Stomach (tissue), 8 donors: ENCODE measurements at regions not wholly inside any gene's neighbourhood (a gene's known extent, or its start where the extent isn't known, plus 50 kb on each side); places are given as distances from the start of the nearest gene placed in this dataset.

ENCODE experiments used
- DNase-seq, 2 donors: peaks; one replicate each; pipeline versions ENCODE4 v3.0.0 to v3.0.0-alpha.2; 2013 to 2019
- H3K27ac ChIP-seq, 5 donors: fragments of 200-600 bp in 4 of 5; sonication (generic) in 4 of 5; one replicate each; pipeline ENCODE4 v1.5.1; 2013 to 2019; ENCODE audit warnings: mild to moderate bottlenecking in 1 of 5, moderate library complexity in 1 of 5
- H3K27me3 ChIP-seq, 3 donors: fragments of 200-600 bp; sonication (generic); one replicate each; pipeline ENCODE4 v1.5.1; 2017 to 2019; ENCODE audit warnings: mixed run types in 1 of 3
- H3K36me3 ChIP-seq, 4 donors: fragments of 200-600 bp; sonication (generic); 1 replicate in 3 of 4; 2 replicates in 1 of 4; pipeline ENCODE4 v1.5.1; 2016 to 2019
- H3K4me1 ChIP-seq, 4 donors: fragments of 200-600 bp; sonication (generic); one replicate each; pipeline ENCODE4 v1.5.1; 2016 to 2019
- H3K4me3 ChIP-seq, 4 donors: fragments of 200-600 bp; sonication (generic) in 3 of 4; one replicate each; pipeline ENCODE4 v1.5.1; 2016 to 2019; ENCODE audit warnings: mild to moderate bottlenecking in 1 of 4
- H3K9me3 ChIP-seq, 4 donors: fragments of 200-600 bp; sonication (generic); one replicate each; pipeline ENCODE4 v1.5.1; 2016 to 2019
- EP300 ChIP-seq: sonication (generic); formaldehyde crosslinking; IDR thresholded peaks from one replicate; pipeline ENCODE4 v1.6.1; 2017; ENCODE audit warnings: antibody characterized with exemption
- POLR2A ChIP-seq, 4 donors: fragments of 450-650 bp; IDR thresholded peaks; one replicate each; pipeline ENCODE4 v1.6.1; 2016; ENCODE audit warnings: antibody characterized with exemption in 4 of 4, control low read depth in 2 of 4, mild to moderate bottlenecking in 1 of 4, moderate library complexity in 1 of 4
- POLR2AphosphoS5 ChIP-seq, 3 donors: sonication (generic); formaldehyde crosslinking; IDR thresholded peaks; one replicate each; pipeline ENCODE4 v1.6.1; 2016; ENCODE audit warnings: antibody characterized with exemption in 3 of 3
- WGBS, 5 donors: extraction: QIAGEN DNeasy Blood & Tissue Kit in 3 of 5; methylation state at CpG; one replicate each; pipeline versions ENCODE4 v1.1.5 to v1.1.7; 2013 to 2018; 5-methylcytosine and 5-hydroxymethylcytosine counted together
- intact Hi-C: fragments of 100-400 bp; cut with DNase I; formaldehyde crosslinking; loops from one replicate; pipeline ENCODE4 v1.15.1; 2023; ENCODE audit warnings: low total_unique reads
- TF ChIP-seq, protein P1 (sequence below), 7 experiments: fragments of 450-650 bp in 4 of 7; fragments of 200-600 bp in 3 of 7; sonication (generic) in 3 of 7; IDR thresholded peaks; one replicate each; pipeline ENCODE4 v1.5.1; 2016 to 2019; ENCODE audit warnings: antibody characterized with exemption in 7 of 7, control low read depth in 2 of 7, mild to moderate bottlenecking in 1 of 7
- donor health status: healthy with polysubstance abuse.
- donor health status: Bipolar disorder and iron deficiency.
- donor health status: healthy.

DNA sequence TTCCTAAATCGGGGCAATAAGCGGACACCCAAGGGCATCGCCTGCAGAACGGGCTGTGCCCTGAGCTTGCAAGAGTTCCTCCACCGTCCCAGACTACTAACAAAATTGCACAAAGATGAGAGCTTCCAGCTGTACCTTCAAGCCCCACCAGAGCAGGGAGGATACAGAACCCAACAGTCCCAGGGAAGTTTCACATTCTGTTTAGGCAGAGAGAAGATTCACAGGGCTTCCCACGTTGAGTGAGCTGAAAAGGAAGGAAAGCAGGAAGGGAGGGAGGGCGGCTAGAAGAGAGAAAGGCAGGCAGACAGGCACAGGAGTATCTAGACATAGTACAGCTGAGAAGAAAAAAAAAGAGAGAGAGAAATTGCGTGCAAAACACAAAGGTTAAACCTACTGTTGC is 112.6 kb upstream of the AFDN start:
- peak in 1 of 2 donors; percentile 36 for DNase-seq
- peaks cover 0 to 44% (median 0%) of the 10 kb centered on the region in 3 donors for H3K27me3 ChIP-seq
- no peak overlapping the region for H3K27ac ChIP-seq
- peaks cover 0 to 10% (median 3%) of the 10 kb centered on the region in 4 donors for H3K4me1 ChIP-seq
- intact Hi-C loops, result no loop called here
- WGBS, 5 donors, result 46 to 60% (median 56%) methylated on average over 8 of the region's 8 CpGs
- H3K9me3 ChIP-seq, result no peaks in the 10 kb centered on the region
- no peaks in the 10 kb centered on the region for H3K36me3 ChIP-seq
- TF ChIP-seq EP300 (no peak), POLR2A (IDR thresholded peaks at IDR 0.05) (no peak), POLR2AphosphoS5 (IDR thresholded peaks at IDR 0.05) (no peak)
- TF ChIP-seq, protein P1, sequence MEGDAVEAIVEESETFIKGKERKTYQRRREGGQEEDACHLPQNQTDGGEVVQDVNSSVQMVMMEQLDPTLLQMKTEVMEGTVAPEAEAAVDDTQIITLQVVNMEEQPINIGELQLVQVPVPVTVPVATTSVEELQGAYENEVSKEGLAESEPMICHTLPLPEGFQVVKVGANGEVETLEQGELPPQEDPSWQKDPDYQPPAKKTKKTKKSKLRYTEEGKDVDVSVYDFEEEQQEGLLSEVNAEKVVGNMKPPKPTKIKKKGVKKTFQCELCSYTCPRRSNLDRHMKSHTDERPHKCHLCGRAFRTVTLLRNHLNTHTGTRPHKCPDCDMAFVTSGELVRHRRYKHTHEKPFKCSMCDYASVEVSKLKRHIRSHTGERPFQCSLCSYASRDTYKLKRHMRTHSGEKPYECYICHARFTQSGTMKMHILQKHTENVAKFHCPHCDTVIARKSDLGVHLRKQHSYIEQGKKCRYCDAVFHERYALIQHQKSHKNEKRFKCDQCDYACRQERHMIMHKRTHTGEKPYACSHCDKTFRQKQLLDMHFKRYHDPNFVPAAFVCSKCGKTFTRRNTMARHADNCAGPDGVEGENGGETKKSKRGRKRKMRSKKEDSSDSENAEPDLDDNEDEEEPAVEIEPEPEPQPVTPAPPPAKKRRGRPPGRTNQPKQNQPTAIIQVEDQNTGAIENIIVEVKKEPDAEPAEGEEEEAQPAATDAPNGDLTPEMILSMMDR (IDR thresholded peaks at IDR 0.05), result no peak
- H3K4me3 ChIP-seq, result no peak overlapping the region

GRCh38 chr6:167717455-167717854 is 109.3 kb upstream of the AFDN start:
- H3K4me1 ChIP-seq, result peaks cover 0 to 4% (median 0%) of the 10 kb centered on the region in 4 donors
- H3K27me3 ChIP-seq, result peaks cover 0 to 30% (median 0%) of the 10 kb centered on the region in 3 donors

GRCh38 chr6:167717867-167718266 is 108.8 kb upstream of the AFDN start:
- intact Hi-C loops, result no loop called here
- TF ChIP-seq POLR2A (IDR thresholded peaks at IDR 0.05) (no peak), EP300 (no peak), POLR2AphosphoS5 (IDR thresholded peaks at IDR 0.05) (no peak)
- TF ChIP-seq, protein P1 (IDR thresholded peaks at IDR 0.05), result no peak
- 94 to 98% (median 95%) methylated on average over 2 of the region's 2 CpGs for WGBS, 5 donors
- Histone ChIP-seq H3K36me3 (no peaks in the 10 kb centered on the region), H3K4me1 (peaks cover 0 to 4% (median 0%) of the 10 kb centered on the region in 4 donors), H3K4me3 (no peak overlapping the region), H3K9me3 (no peaks in the 10 kb centered on the region), H3K27me3 (peaks cover 0 to 30% (median 0%) of the 10 kb centered on the region in 3 donors), H3K27ac (no peak overlapping the region)
- no peak for DNase-seq

More at GRCh38 chr6:167717455-167717854, 109.3 kb upstream of the AFDN start:
- no peak overlapping the region for H3K4me3 ChIP-seq
- H3K36me3 ChIP-seq, result no peaks in the 10 kb centered on the region
- WGBS, 5 donors, result 94 to 98% (median 96%) methylated on average over 9 of the region's 9 CpGs
- intact Hi-C loops, result no loop called here
- no peak for DNase-seq
- TF ChIP-seq POLR2AphosphoS5 (IDR thresholded peaks at IDR 0.05) (no peak), POLR2A (IDR thresholded peaks at IDR 0.05) (no peak), EP300 (no peak)
- TF ChIP-seq, protein P1 (IDR thresholded peaks at IDR 0.05), result no peak
- H3K9me3 ChIP-seq, result no peaks in the 10 kb centered on the region
- no peak overlapping the region for H3K27ac ChIP-seq

- 70 to 78% (median 74%) methylated on average over 23 of the region's 23 CpGs for WGBS, 5 donors
- TF ChIP-seq POLR2A (IDR thresholded peaks at IDR 0.05) (no peak), POLR2AphosphoS5 (IDR thresholded peaks at IDR 0.05) (no peak), EP300 (no peak)
- TF ChIP-seq, protein P1 (IDR thresholded peaks at IDR 0.05), result no peak
- Histone ChIP-seq H3K4me1 (no peaks in the 10 kb centered on the region), H3K9me3 (peaks cover 0 to 14% (median 6%) of the 10 kb centered on the region in 4 donors), H3K27ac (no peak overlapping the region), H3K36me3 (no peaks in the 10 kb centered on the region), H3K27me3 (peaks cover 0 to 20% (median 0%) of the 10 kb centered on the region in 3 donors), H3K4me3 (no peak overlapping the region)
- DNase-seq, result no peak
- intact Hi-C loops, result no loop called here
Observed at GRCh38 chr6:167719920-167720319, 106.8 kb upstream of the AFDN start.
